HG03342 (cell line): ENCODE measurements at regions not wholly inside any gene's neighbourhood (a gene's known extent, or its start where the extent isn't known, plus 50 kb on each side); places are given as distances from the start of the nearest gene placed in this dataset.

Experiments
- ATAC-seq: cut with Tn5 transposase; IDR thresholded peaks from one replicate; pipeline ENCODE4 v1.9.1; 2021; ENCODE audit warnings: mild to moderate bottlenecking, moderate library complexity; ENCODE audit not compliant: unreplicated experiment

- ATAC-seq = no peak
Observed at GRCh38 chr2:3138621-3139020, 239.0 kb downstream of the EIPR1 start.

DNA sequence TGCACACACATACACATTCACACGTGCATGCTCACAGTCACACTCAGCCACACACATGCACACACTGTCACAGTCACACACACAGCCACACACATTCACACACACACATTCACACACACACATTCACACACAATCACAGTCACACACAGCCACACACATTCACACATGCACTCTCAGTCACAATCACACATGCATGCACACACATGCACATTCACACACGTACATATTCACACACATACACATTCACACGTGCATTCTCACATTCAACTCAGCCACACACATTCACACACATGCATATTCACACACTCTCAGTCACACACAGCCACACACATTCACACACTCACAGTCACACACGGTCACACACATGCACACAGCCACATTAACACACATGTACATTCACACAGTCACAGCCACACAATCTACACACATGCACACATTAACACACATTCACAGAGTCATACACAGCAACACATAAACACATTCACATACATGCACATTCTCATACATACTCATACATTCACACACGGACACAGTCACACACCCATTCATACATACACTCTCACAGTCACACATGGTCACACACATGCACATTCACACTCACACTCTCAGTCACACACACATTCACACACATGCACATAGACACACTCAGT, 239.8 kb downstream of the EIPR1 start:
- no peak for ATAC-seq

- ATAC-seq = no peak
Observed at GRCh38 chr2:3135676-3136075, 241.9 kb downstream of the EIPR1 start.

DNA sequence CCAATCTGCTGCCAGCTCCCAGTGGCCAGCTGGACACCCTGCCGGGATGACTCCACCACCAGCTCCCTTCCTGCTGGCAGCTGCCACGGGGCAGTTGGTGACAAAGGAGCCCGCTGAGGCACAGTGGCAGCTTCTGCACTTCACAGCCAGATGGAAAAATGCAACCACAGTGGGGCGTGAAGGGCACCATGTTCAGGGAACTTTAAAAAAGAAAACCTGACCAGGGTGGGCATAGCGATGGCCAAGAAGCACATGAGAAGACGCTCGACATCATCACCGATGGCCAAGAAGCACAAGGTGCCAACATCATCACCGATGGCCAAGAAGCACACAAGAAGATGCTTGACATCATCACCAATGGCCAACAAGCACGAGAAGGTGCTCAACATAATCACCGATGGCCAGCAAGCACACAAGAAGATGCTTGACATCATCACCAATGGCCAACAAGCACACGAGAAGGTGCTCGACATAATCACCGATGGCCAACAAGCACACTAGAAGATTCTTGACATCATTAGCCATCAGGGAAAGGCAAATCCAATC, 243.5 kb downstream of the EIPR1 start:
- no peak for ATAC-seq

- no peak for ATAC-seq
Observed at GRCh38 chr2:3132966-3133365, 244.7 kb downstream of the EIPR1 start.

GRCh38 chr2:3132466-3132865, 245.2 kb downstream of the EIPR1 start:
- no peak for ATAC-seq

DNA sequence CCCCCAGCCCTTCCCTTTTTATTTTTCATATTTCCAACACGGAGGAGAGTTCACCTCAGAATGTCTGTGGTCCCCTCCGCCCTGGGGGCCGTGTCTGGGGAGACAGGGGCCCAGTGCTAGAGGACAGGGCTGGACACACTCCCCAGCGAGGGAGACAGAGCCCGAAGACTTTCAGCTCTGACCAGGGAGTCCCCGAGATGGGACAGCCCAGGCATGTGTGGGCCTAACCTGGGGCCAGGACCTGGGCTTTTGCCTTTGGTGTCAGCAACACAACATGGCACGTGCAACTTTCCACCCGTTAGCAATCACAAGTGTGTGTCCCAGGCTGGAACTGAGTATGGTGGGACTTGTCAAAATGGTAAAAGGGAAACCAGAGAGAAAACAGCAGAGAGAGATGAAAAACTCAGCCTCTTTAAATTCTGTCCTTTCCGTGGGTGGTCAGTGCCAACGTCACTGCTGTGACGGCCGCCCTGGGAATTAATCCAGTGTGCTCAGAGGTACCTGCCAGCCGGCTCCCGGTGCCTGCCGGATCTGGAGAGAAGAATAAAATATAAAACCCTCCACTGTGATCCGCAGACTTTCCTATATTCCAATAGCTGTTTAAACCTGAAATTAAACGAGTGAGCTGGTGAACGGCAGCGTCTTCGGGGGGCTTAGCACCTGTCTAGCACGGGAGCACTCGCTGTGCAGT, 245.8 kb downstream of the EIPR1 start:
- ATAC-seq = no peak

GRCh38 chr2:3130889-3131635, 246.6 kb downstream of the EIPR1 start:
- ATAC-seq = no peak

- ATAC-seq = no peak
Observed at GRCh38 chr2:3130444-3130843, 247.2 kb downstream of the EIPR1 start.

DNA sequence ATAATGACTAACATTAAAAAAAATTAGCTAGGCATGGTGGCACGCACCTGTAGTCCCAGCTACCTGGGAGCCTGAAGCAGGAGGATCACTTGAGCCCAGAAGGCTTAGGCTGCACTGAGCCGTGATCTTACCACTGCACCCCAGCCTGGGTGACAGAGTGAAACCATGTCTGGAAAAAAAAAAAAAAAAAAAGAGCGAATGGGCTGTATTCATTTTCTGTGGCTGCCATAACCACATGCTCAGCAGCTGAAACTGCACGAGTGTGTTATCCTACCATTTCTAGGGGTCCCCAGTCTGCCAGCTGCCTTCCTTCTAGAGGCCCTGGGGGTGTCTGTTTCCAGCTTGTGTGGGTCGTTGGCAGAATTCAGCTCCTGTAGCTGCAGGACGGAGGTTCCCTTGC, 247.8 kb downstream of the EIPR1 start:
- no peak for ATAC-seq

DNA sequence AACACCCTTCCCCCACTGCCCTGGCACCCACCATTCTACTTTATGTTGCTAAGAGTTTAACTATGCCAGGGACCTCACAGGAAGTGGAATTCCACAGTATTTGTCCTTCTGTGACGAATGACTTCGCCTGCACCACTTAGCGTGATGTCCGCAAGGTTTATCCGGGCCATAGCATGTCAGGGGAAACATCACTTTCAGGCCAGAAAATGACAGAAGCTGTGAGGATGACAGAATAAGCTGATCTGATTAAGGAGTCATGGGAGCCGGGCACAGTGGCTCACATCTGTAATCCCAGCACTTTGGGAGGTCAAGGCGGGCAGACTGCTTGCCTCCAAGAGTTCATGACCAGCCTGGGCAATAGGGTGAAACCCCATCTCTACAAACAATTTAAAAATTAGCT, 248.8 kb downstream of the EIPR1 start:
- no peak for ATAC-seq

- ATAC-seq = no peak
Observed at GRCh38 chr2:3127710-3128109, 249.9 kb downstream of the EIPR1 start.

DNA sequence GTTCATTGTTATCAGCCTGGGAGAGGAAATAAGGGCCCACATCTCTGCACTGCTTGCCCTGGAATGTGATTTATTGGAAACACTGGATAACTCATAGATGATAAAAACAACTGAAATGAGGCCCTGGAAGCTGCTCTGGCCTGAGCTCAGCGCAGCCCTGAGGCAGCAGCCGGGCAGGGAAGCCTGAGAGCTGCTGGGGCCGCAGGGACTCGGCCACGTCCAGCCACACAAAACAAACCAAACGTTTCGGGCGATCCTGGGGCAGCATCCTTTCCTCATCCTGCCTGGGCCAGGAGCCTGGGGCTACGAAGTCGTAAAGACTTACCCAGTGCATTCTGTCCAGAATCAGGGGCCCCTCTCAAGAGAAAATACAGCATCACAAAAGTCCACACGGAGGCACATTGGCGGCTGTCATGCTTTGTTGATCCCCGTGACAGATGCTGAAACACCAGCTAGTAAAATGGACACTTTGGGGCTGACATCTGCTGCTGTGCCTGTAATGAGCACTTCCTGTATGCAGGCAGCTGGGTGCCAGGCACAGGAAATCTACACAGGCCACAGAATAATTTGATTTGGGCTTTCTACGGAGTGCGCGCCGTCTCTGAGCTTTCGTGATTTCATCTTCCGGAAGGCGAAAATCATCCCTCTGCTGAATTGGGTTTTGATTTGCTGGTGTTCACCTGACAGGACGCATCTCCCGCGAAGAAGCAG, 250.6 kb downstream of the EIPR1 start:
- ATAC-seq = no peak

- ATAC-seq = no peak
Observed at GRCh38 chr2:3126171-3126910, 251.3 kb downstream of the EIPR1 start.

GRCh38 chr2:3125761-3126130, 251.9 kb downstream of the EIPR1 start:
- no peak for ATAC-seq

- no peak for ATAC-seq
Observed at GRCh38 chr2:3125001-3125760, 252.4 kb downstream of the EIPR1 start.

GRCh38 chr2:3122525-3122924, 255.1 kb downstream of the EIPR1 start:
- ATAC-seq = no peak

DNA sequence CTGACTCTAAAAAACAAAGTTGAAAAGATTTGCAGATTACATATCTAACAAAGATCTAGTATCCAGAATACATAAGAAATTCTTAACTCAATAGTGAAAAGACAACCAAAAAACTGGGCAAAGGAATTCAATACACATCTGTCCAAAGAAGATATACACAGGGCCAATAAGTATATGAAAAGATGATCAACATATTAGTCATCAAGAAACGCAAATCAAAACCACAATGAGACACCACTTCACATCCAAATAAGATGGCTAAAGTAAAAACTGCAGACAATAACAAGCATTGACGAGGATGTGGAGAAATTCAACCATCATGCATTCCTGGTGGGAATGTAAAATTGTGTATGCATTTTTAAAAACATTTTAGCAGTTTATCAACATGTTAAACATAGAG, 256.0 kb downstream of the EIPR1 start:
- no peak for ATAC-seq

DNA sequence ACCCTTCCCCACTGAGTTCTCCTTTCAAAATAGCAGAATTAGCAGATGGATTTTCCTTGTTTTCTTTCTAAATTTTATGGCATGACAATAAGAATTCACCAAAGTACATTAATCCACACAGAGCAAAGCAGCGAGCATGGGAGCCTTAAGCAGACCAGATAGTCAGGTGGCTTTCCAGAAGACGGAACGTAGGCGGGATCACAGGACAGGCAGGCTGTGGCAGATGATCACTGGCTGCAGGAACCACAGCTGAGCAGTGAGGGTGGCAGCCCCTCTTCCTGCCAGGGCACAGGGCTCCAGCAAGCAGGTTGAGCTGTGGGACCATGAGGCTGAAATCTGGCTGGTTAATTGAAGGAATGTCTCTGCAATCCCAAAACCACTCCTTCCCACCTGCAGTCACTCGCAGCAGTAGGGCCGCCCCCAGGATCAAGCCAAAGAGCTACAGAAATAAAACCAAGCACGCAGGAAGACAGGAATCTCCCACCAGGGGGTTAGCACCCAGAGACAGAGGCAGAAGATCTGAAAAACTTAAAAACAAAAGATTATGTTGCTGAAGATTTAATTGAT, 259.9 kb downstream of the EIPR1 start:
- ATAC-seq = no peak

- ATAC-seq = no peak
Observed at GRCh38 chr2:3116371-3116770, 261.2 kb downstream of the EIPR1 start.
